ENCODE measurements at regions not wholly inside any gene's neighbourhood (a gene's known extent, or its start where the extent isn't known, plus 50 kb on each side); places are given as distances from the start of the nearest gene placed in this dataset.
"Not testable (repeated sequence)": the region's sequence is repeated elsewhere in the genome, so short reads cannot be mapped to it uniquely, and the experiment has no call there.

DNA sequence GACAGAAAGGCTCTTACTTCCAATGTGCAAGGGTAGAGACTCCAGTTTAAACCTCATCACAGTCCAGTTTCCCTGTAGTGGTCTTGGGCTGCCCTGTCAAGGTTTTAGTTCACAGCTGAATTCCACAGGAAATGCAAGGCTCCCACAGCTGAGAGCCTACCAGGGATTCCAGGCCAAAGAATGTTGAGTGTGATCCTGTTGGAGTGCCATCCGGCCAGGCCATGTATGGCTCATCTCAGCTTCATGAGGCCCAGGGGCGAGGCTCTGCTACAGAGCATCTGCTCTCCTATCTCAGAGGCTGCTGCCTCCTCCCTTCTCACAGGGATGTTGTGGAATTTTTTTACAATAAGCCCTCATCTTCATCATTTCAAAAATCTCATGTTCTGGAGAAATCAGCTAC, 239.8 kb upstream of the CCL2 start:
- ATAC-seq = no peak
- TF ChIP-seq, protein P1, sequence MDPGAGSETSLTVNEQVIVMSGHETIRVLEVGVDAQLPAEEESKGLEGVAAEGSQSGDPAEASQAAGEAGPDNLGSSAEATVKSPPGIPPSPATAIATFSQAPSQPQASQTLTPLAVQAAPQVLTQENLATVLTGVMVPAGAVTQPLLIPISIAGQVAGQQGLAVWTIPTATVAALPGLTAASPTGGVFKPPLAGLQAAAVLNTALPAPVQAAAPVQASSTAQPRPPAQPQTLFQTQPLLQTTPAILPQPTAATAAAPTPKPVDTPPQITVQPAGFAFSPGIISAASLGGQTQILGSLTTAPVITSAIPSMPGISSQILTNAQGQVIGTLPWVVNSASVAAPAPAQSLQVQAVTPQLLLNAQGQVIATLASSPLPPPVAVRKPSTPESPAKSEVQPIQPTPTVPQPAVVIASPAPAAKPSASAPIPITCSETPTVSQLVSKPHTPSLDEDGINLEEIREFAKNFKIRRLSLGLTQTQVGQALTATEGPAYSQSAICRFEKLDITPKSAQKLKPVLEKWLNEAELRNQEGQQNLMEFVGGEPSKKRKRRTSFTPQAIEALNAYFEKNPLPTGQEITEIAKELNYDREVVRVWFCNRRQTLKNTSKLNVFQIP (CRISPR knock-in tag; IDR thresholded peaks at IDR 0.05; ENCODE audit: borderline replicate concordance, low read depth) = no peak
- TF ChIP-seq TOX (CRISPR knock-in tag; IDR thresholded peaks at IDR 0.05; ENCODE audit: borderline replicate concordance) (no peak), PPARA (CRISPR knock-in tag; IDR thresholded peaks at IDR 0.05; ENCODE audit: borderline replicate concordance) (no peak), ZC3H10 (CRISPR knock-in tag; IDR thresholded peaks at IDR 0.05) (no peak)
- TF ChIP-seq, protein P2, sequence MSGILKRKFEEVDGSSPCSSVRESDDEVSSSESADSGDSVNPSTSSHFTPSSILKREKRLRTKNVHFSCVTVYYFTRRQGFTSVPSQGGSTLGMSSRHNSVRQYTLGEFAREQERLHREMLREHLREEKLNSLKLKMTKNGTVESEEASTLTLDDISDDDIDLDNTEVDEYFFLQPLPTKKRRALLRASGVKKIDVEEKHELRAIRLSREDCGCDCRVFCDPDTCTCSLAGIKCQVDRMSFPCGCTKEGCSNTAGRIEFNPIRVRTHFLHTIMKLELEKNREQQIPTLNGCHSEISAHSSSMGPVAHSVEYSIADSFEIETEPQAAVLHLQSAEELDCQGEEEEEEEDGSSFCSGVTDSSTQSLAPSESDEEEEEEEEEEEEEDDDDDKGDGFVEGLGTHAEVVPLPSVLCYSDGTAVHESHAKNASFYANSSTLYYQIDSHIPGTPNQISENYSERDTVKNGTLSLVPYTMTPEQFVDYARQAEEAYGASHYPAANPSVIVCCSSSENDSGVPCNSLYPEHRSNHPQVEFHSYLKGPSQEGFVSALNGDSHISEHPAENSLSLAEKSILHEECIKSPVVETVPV (CRISPR knock-in tag; IDR thresholded peaks at IDR 0.05) = no peak

DNA sequence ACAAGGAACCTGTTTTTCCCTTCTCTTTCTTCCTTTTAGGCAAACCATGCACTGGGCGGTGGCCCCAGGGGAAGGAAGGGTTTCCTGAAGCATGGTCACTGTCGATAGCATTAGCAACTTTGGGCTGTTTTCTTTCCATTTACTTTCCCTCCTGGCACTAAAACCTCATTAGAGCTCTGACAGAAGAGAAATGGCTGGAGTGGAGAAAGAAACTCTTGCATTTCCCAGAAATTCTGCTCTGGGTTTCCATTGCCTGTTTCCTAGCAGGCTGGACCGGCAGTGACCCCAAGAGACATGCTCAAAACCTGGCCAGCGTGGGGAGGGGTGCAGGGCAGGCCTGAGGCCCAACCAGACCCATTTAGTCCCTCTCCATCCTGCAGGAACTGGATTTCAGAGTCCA, 230.7 kb upstream of the CCL2 start:
- no peak for ATAC-seq
- no peak for TF ChIP-seq ZFP3 (CRISPR knock-in tag; IDR thresholded peaks at IDR 0.05)

DNA sequence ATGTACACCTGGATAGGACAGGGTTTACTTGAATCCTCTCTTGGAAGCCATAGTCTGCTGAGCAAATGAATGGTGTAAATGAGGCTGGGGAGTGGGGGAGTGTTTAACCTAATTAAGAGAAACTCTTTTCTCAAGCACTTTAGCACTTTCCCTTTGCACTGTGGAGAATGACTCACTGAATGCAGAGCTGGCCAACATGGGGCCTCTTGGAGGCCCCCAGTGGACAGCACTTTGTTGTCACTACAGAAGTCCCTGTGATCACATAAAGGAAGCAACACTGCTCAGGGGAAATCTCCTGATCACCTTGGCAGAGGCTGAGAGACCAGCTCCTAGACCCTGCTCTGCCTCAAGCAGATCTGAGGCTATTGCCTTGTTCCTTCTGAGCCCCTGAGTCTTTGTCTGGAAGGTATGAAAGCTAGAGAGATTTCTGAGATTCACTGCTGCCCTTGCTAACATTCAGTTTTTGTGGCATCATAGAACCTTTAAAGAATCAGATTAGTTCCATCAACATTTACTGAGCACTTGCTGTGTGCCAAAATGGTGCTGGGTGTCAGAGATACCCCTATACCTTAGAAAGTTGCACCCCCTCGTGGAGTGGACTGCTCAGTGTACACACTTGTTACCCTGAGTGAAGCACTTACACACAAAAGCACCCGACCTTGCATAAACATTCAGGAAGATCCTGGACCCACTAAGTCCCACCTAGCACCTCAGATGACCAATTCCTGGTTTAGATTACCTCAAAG, 230.1 kb upstream of the CCL2 start:
- TF ChIP-seq ZC3H10 (CRISPR knock-in tag; IDR thresholded peaks at IDR 0.05) (no peak), GLIS3 (CRISPR knock-in tag; IDR thresholded peaks at IDR 0.05) (no peak), ZNF8 (CRISPR knock-in tag; IDR thresholded peaks at IDR 0.05) (no peak), ESRRG (CRISPR knock-in tag; IDR thresholded peaks at IDR 0.05) (no peak), ARNTL (CRISPR knock-in tag; IDR thresholded peaks at IDR 0.05; ENCODE audit: borderline replicate concordance, low read depth) (no peak), TOX (CRISPR knock-in tag; IDR thresholded peaks at IDR 0.05; ENCODE audit: borderline replicate concordance) (no peak)
- TF ChIP-seq, protein P1 (CRISPR knock-in tag; IDR thresholded peaks at IDR 0.05; ENCODE audit: borderline replicate concordance, low read depth) = no peak
- TF ChIP-seq, protein P3, sequence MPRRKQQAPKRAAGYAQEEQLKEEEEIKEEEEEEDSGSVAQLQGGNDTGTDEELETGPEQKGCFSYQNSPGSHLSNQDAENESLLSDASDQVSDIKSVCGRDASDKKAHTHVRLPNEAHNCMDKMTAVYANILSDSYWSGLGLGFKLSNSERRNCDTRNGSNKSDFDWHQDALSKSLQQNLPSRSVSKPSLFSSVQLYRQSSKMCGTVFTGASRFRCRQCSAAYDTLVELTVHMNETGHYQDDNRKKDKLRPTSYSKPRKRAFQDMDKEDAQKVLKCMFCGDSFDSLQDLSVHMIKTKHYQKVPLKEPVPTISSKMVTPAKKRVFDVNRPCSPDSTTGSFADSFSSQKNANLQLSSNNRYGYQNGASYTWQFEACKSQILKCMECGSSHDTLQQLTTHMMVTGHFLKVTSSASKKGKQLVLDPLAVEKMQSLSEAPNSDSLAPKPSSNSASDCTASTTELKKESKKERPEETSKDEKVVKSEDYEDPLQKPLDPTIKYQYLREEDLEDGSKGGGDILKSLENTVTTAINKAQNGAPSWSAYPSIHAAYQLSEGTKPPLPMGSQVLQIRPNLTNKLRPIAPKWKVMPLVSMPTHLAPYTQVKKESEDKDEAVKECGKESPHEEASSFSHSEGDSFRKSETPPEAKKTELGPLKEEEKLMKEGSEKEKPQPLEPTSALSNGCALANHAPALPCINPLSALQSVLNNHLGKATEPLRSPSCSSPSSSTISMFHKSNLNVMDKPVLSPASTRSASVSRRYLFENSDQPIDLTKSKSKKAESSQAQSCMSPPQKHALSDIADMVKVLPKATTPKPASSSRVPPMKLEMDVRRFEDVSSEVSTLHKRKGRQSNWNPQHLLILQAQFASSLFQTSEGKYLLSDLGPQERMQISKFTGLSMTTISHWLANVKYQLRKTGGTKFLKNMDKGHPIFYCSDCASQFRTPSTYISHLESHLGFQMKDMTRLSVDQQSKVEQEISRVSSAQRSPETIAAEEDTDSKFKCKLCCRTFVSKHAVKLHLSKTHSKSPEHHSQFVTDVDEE (CRISPR knock-in tag; IDR thresholded peaks at IDR 0.05) = no peak
- TF ChIP-seq, protein P2 (CRISPR knock-in tag; IDR thresholded peaks at IDR 0.05) = no peak
- no peak for ATAC-seq

DNA sequence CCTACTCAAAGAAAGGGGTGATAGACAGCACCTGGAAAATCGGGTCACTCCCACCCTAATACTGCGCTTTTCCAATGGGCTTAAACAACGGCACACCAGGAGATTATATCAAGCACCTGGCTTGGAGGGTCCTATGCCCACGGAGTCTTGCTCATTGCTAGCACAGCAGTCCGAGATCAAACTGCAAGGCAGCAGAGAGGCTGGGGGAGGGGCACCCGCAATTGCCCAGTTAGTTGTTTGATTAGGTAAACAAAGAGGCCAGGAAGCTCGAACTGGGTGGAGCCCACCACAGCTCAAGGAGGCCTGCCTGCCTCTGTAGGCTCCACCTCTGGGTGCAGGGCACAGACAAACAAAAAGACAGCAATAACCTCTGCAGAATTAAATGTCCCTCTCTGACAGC, 224.5 kb upstream of the CCL2 start:
- ATAC-seq = not testable (repeated sequence)

DNA sequence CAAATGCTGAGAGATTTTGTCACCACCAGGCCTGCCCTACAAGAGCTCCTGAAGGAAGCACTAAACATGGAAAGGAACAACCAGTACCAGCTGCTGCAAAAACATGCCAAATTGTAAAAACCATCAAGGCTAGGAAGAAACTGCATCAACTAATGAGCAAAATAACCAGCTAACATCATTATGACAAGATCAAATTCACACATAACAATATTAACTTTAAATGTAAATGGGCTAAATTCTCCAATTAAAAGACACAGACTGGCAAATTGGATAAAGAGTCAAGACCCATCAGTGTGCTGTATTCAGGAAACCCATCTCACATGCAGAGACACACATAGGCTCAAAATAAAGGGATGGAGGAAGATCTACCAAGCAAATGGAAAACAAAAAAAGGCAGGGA, 222.8 kb upstream of the CCL2 start:
- ATAC-seq = not testable (repeated sequence)

DNA sequence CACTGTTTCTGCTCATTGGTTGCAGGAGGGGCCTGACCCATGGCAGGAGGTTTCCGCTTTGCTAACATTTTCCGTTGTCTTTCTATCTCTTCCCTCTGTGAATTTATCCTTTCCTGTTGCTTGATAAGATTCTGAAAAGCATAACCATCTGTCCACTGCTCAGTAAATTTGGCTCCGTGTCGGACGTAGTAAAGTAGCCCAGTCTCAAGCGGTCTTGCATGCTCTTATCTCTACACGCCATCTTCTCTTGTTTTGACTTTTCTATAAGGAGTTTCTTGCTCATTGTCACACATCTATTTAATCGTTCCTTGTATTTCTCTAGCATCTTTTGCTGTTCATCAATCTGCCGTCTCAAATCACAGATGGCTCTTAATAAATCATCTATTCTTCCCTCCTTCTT, 216.3 kb upstream of the CCL2 start:
- TF ChIP-seq, protein P3 (CRISPR knock-in tag; IDR thresholded peaks at IDR 0.05) = peak; percentile 48; the same call in 1 of the 2 replicates

DNA sequence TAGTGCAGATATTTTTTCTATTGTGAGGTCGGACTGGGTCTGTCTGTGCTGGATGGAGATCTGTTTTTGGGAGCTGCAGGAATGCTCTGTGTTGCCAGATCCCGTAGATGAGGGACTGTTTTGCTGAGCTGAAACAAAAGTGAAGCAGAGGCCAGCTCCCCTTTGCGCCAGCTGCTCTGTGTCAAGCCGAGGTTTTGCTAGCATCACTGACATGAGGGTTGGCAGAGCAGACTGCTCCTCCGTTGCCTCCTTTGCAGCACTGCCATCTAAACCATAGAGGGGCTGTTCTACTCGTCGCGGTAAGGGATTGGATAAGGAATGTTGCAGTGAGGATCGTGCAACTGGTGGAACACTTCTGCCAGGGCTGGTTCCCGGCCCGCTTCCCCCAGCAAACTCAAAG, 215.9 kb upstream of the CCL2 start:
- not testable (repeated sequence) for ATAC-seq

More for the DNA sequence above, 216.3 kb upstream of the CCL2 start:
- not testable (repeated sequence) for ATAC-seq

DNA sequence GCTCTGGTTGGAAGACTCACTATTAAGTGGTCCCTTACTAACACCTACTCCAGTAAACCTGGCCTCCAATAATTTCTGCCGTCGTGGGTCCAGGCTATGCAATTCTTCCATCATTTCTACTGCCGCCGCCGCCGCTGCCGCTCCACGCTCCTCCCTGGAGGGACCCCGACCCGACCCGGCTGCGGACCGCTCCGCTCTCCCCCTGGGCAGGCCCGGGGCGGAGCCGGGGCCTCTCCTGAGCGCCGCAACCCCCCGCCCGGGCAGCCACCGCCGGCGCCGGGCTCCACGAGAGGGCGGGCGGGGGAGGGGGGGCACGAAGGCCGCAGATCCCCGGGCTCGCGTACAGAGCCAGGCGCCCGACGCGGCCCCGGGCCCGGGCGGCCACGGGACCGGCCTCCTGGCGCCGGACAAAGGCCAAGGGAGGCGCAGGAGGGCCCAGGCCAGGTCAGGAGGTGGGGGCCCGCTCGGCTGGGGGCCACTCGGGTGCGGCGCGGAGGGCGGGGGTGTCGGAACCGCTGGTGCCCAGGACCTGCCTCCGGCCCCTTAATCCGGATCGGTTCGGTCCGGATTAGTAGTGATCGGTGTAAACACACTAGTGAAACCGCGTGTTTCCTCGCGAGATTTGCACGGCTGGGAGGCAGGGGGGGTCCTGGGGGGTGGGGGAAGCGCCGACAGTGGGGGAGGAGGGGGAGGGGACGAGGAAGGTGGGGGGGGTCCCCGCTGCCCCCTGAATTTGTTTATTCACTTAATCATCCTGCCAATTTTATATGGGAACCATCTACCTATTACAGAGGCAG, 215.1 kb upstream of the CCL2 start:
- ATAC-seq = not testable (repeated sequence)
